ENCODE measurements at regions not wholly inside any gene's neighbourhood (a gene's known extent, or its start where the extent isn't known, plus 50 kb on each side); places are given as distances from the start of the nearest gene placed in this dataset.

DNA sequence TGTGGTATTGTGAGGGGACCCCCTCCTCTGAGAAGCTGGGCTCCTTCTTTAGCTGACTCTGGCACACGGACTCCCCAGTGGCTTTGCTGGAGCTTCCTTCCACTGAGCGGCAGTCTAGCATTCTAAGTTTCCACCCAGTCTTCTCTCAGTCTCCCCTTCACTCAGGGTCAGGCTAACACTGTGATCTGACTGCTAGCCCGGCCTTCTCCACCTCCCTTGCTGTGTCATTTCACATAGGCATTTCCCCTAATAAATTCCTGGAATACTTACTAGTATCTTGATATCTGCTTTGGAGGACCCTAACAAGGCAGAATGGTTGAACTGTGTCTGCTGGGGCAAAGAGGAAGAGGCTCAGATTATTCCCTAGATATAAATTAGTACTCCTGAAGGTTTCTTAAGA, 106.2 kb upstream of the THBS1 start:
- DNase-seq (ENCODE audit: low spot score): no peak

DNA sequence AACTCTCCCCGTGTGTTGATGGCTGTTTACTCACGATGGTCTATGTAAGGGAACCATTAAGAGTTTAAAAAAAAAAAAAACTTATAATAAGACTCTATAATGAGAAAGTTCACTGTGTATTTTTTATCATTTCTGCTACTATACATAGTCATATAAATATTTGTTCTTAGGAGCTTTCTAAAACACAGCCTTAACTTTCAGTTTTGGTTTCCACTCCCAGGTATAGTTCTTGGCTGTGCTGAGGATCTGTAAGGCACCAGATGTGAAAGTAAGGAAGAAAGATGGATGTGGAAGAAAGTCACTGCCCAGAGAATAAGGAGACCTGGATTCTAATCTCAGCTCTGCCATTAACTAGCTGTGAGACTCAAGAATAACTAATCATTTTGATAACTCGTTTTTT, 101.9 kb upstream of the THBS1 start:
- no peak for DNase-seq (ENCODE audit: low spot score)

- no peak for DNase-seq (ENCODE audit: low spot score)
Observed at GRCh38 chr15:39479911-39480310, 101.0 kb upstream of the THBS1 start.

GRCh38 chr15:39482459-39482858, 98.4 kb upstream of the THBS1 start:
- DNase-seq (ENCODE audit: low spot score): no peak

- no peak for DNase-seq (ENCODE audit: low spot score)
Observed at GRCh38 chr15:39486621-39487457, 94.0 kb upstream of the THBS1 start.

DNA sequence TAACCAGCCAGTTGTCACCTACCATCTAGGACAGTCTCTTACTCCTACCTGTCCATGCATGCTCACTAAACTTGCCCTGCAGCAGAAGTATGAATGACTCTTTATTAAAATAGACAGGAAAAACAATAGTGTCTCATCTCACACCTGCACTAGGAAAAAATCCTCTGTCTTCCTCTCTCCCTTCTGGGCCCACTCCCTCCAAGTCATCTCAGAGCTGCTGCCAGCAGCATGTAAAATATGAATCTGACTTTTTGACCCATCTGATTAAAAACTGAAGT, 93.5 kb upstream of the THBS1 start:
- no peak for DNase-seq (ENCODE audit: low spot score)

- no peak for DNase-seq (ENCODE audit: low spot score)
Observed at GRCh38 chr15:39488516-39488915, 92.4 kb upstream of the THBS1 start.

GRCh38 chr15:39488961-39489360, 91.9 kb upstream of the THBS1 start:
- no peak for DNase-seq (ENCODE audit: low spot score)

GRCh38 chr15:39491115-39491885, 89.6 kb upstream of the THBS1 start:
- no peak for DNase-seq (ENCODE audit: low spot score)

GRCh38 chr15:39491886-39492490, 88.9 kb upstream of the THBS1 start:
- no peak for DNase-seq (ENCODE audit: low spot score)

- DNase-seq (ENCODE audit: low spot score): no peak
Observed at GRCh38 chr15:39493424-39494067, 87.3 kb upstream of the THBS1 start.

DNA sequence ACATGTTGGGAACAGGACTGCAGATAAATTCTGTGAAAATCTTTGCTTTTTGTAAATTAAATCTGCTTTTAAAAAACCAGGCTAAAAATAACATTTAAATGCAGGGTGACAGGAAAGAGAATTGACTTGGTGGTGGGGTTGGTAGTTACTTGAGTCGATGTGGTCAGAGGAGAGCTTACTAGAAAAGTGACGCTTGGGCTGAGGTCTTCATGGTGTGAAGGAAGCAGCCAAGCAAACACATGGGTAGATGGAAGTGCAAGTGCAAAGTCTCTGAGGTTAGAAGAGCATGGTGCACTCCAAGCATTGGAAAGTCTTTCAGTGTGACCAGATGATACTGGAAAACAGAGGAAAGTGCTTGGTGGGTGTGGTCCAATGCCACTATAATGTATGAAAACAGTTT, 86.4 kb upstream of the THBS1 start:
- no peak for DNase-seq (ENCODE audit: low spot score)

GRCh38 chr15:39495871-39496840, 84.7 kb upstream of the THBS1 start:
- no peak for DNase-seq (ENCODE audit: low spot score)

DNA sequence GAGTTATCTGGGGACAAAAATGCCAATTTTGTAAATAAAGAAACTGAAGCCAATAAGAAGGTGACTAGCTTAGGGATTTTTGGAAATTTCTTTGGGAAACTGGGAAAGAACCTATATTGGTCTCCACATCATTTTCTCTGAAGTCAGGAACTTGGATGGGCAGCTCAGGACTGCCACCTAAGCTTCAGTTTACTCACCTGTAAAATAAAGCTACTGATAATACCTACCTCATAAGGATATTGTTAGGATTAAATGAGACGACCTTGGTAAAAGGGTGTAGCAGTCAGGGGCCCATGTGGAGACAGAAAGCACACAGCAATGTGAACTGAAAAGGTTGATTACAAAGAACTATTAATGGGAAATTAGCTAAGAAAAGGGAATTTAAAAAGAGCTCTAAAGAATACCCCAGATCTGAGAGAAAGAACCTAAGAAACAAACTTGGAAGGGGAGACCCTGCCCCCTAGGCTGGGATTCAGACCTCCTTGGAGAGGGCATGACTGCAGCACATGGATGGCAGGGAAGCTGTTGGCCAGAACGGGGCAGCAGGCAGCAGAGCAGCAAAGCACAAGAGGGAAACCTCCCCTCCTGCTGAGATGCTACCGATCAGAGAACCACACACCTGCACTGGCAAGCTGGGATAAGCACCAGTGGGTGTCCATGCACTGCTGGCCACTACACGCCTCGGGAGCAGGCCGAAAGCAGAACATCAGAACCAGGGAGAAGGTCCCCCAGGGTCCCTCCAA, 83.7 kb upstream of the THBS1 start:
- DNase-seq (ENCODE audit: low spot score): no peak

DNA sequence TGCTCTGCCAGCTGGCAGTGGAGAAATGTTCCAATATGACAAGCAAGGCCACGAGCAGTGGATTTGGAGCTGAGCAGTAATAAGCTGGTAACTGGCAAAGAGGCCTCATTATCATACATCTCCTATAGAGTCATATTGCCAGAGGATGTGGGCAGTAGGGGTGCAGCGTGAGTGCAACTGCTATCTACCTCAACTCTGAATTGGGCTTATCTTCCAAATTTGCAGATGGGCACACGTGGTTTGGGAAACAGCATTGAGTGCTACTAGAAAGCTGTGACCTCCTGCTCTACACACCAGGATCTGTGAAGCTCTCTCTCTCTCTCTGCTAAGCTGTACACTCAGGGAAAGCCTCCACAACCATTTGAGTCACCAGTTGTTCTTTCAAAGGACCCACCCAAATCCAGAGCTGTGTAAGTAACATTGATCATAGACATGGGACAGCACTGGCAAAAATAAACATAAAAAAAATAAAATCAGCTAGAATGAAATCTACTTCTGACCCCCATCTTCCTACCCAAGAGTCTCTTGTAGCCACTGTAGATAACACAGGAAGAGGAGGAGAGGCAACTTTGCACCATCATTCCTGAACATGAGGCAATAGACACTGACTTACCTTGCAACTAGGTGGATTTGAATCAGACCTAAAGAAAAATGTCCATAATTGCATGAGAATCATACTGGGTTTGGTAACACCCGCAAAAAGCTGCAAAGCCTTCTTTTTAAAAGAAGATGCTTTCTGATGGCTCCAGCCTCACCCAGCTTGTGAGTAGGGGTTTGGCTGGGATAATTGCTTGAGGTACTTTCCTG, 82.9 kb upstream of the THBS1 start:
- DNase-seq (ENCODE audit: low spot score): no peak

- no peak for DNase-seq (ENCODE audit: low spot score)
Observed at GRCh38 chr15:39498629-39499028, 82.2 kb upstream of the THBS1 start.

DNA sequence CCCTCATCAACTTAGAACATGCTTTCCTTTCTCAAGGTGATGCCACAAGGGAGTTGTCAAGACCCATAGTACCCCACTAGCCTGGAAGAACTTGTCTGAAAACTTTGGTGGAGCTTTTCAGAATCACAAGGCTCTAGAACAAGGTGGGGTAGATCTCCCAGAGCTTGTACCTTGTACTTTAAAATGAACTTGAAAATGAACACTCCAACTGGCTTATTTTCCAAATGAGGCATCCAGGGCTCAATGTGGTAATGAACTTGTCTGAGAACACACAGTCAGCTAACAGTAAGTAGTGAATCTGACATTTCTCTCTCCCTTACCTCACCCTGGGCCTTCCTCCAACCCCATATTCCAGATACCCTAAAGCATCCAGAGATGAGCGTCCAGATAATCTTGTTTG, 81.8 kb upstream of the THBS1 start:
- no peak for DNase-seq (ENCODE audit: low spot score)

DNA sequence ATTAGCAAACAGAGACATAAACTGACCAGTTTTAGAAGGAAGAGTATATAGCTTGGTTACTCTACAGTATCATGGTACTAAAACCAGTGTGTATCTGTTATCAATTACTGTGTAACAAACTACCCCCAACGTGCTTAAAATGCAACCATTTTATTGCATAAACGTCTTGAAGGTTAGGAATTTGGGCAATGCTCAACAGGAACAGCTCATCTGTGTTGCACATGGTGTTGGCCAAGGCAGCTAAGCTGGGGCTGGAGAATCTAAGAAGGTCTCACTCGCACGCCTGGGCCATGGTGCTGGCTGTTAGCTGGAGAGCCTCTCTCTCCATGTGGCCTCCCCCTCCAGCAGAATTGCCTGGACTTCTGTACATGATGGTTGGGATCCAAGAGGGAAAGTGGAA, 81.2 kb upstream of the THBS1 start:
- no peak for DNase-seq (ENCODE audit: low spot score)

GRCh38 chr15:39501366-39502081, 79.4 kb upstream of the THBS1 start:
- no peak for DNase-seq (ENCODE audit: low spot score)

Measured in AG08396 (cell line).